CD8-positive, alpha-beta memory T cell (primary cell): ENCODE measurements at regions not wholly inside any gene's neighbourhood (a gene's known extent, or its start where the extent isn't known, plus 50 kb on each side); places are given as distances from the start of the nearest gene placed in this dataset.

Experiments used
- CTCF ChIA-PET: fragments of 350-600 bp; sonication (Branson Sonifier 250); formaldehyde crosslinking; loops from one replicate; lab custom pipeline; 2021; ENCODE audit warnings: antibody characterized with exemption; lab: Charles Lee
- POLR2A ChIA-PET: fragments of 350-600 bp; sonication (Branson Sonifier 250); formaldehyde crosslinking; loops from one replicate; lab custom pipeline; 2021; ENCODE audit warnings: antibody characterized with exemption; lab: Charles Lee
- DNase-seq, 5 donors: peaks; one replicate each; pipeline versions ENCODE4 v3.0.0 to v3.0.0-alpha.2; 2020 to 2022; ENCODE audit warnings: mixed read lengths in 1 of 5
- H3K27ac ChIP-seq: one replicate; pipeline ENCODE4 v1.7.0; 2013; ENCODE audit warnings: low read depth, mild to moderate bottlenecking, low read length, moderate library complexity
- H3K27me3 ChIP-seq: 2 replicates; pipeline ENCODE4 v1.7.0; 2013; ENCODE audit warnings: low read length, mild to moderate bottlenecking; ENCODE audit not compliant: insufficient read depth, poor library complexity, severe bottlenecking
- H3K36me3 ChIP-seq: 2 replicates; pipeline ENCODE4 v1.7.0; 2013; ENCODE audit warnings: mild to moderate bottlenecking, low read length, moderate library complexity; ENCODE audit not compliant: insufficient read depth
- H3K4me1 ChIP-seq: 2 replicates; pipeline ENCODE4 v1.7.0; 2013; ENCODE audit warnings: mild to moderate bottlenecking, low read length, moderate library complexity; ENCODE audit not compliant: insufficient read depth
- H3K4me3 ChIP-seq: 2 replicates; pipeline ENCODE4 v1.7.0; 2013; ENCODE audit warnings: mild to moderate bottlenecking, low read length
- H3K9me3 ChIP-seq: 2 replicates; pipeline ENCODE4 v1.7.0; 2013; ENCODE audit warnings: mild to moderate bottlenecking, low read length
- H3K27ac Mint-ChIP-seq, 8 donors: one replicate each; pipeline ENCODE4 v1.8.0; 2020 to 2021; ENCODE audit warnings: mixed read lengths in 8 of 8, mild to moderate bottlenecking in 6 of 8, inconsistent platforms in 3 of 8, moderate library complexity in 3 of 8
- H3K27me3 Mint-ChIP-seq, 2 donors: one replicate each; pipeline ENCODE4 v1.8.0; 2020 to 2021; ENCODE audit warnings: mixed read lengths in 2 of 2, mild to moderate bottlenecking in 1 of 2, moderate library complexity in 1 of 2
- H3K36me3 Mint-ChIP-seq, 3 donors: one replicate each; pipeline ENCODE4 v1.8.0; 2020 to 2021; ENCODE audit warnings: mixed read lengths in 3 of 3, inconsistent platforms in 1 of 3, mild to moderate bottlenecking in 1 of 3
- H3K4me1 Mint-ChIP-seq, 3 donors: one replicate each; pipeline ENCODE4 v1.8.0; 2020 to 2021; ENCODE audit warnings: mixed read lengths in 3 of 3, inconsistent platforms in 1 of 3, mild to moderate bottlenecking in 1 of 3
- H3K4me3 Mint-ChIP-seq, 7 donors: one replicate each; pipeline ENCODE4 v1.8.0; 2020 to 2021; ENCODE audit warnings: mixed read lengths in 7 of 7, mild to moderate bottlenecking in 6 of 7, moderate library complexity in 4 of 7, inconsistent platforms in 2 of 7
- H3K9me3 Mint-ChIP-seq, 5 donors: one replicate each; pipeline ENCODE4 v1.8.0; 2020 to 2022; ENCODE audit warnings: mixed read lengths in 5 of 5, mild to moderate bottlenecking in 3 of 5, moderate library complexity in 2 of 5, inconsistent platforms in 1 of 5

DNA sequence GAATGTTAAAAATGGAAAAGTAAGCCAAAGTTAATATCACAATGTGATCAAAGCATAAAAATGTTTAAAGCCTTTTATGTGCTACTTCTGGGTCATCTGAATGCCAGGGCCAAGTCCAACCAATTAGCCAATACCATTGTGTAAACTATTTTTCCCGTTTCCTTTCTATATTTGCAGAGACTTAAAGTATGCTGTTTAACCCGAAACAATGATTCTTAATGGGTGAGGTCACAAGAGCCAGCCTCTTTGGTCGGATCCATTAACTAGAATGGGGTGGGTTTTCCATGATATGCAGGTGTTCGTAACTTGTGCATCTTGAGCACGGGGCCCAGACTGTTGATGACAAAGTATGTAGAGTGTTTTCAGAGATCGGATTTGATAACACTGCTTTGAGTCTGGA is 111.3 kb upstream of the IGFBP3 start:
- ChIA-PET CTCF (no interaction called here), POLR2A (no interaction called here)
- DNase-seq, result no peak
- H3K9me3 ChIP-seq, result no peaks in the 10 kb centered on the region
- Mint-ChIP-seq H3K4me1 (no peaks in the 10 kb centered on the region), H3K36me3 (no peaks in the 10 kb centered on the region), H3K27me3 (no peaks in the 10 kb centered on the region), H3K27ac (no peak overlapping the region), H3K4me3 (no peak overlapping the region), H3K9me3 (peaks cover 0 to 5% (median 0%) of the 10 kb centered on the region in 5 donors)
- H3K4me1 ChIP-seq, result no peaks in the 10 kb centered on the region
- H3K27me3 ChIP-seq, result no peaks in the 10 kb centered on the region
- no peaks in the 10 kb centered on the region for H3K36me3 ChIP-seq
- H3K4me3 ChIP-seq, result no peak overlapping the region
- H3K27ac ChIP-seq, result no peak overlapping the region

DNA sequence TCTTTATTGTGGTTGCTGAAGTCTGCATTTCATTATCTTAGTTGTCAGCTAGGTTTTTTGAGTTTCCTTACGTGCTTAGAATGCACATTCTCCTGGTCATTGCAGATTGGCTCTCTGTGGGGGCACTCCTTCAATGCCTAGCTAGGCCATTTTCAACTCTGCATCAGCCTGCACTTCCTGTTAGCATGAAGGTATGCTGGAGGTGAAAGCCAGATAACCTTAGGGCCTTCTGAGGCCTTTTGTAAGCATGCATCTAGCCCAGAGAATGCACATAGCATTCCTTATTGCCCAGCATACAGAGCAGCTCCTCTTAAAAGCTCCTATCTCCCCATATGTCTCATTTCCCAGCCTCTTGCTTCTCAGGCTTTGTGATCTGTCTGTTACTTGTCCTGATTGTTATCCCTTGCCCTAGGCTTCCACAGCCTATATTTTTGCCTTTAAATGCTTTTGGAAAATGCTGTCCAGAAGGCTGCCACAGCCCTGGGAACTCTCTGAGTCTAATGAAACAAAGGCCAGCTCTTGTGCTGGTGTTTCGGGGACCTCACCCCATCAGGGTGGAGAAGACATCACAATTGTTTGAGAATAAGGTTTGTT is 108.1 kb upstream of the IGFBP3 start:
- no peak overlapping the region for H3K4me3 Mint-ChIP-seq
- no peaks in the 10 kb centered on the region for H3K4me1 ChIP-seq
- CTCF ChIA-PET, result no interaction called here
- H3K36me3 ChIP-seq, result no peaks in the 10 kb centered on the region
- H3K36me3 Mint-ChIP-seq, result no peaks in the 10 kb centered on the region
- no peak overlapping the region for H3K27ac Mint-ChIP-seq
- POLR2A ChIA-PET, result no interaction called here
- no peaks in the 10 kb centered on the region for H3K4me1 Mint-ChIP-seq
- peaks cover 0 to 5% (median 0%) of the 10 kb centered on the region in 5 donors for H3K9me3 Mint-ChIP-seq
- no peak overlapping the region for H3K27ac ChIP-seq
- no peaks in the 10 kb centered on the region for H3K27me3 Mint-ChIP-seq
- no peaks in the 10 kb centered on the region for H3K27me3 ChIP-seq
- H3K9me3 ChIP-seq, result no peaks in the 10 kb centered on the region
- H3K4me3 ChIP-seq, result no peak overlapping the region
- DNase-seq, result no peak

DNA sequence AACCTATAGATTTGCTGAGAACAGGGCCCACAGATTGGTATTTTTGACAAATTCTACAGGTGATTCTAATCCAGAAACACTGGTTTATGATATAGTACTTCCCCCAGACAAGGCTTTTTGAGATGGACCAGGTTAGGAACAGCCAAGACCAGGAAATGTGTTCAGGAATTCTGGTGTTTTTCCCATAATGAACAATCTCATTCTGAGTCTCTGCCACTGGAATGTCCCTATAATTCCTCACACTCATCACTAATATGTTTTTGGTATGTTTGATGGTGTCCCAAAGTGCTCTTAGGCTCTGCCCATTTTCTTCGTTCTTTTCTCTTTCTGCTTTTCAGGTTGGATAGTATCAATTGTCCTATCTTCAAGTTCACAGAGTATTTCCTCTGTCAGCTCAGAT is 107.2 kb upstream of the IGFBP3 start:
- Mint-ChIP-seq H3K27me3 (no peaks in the 10 kb centered on the region), H3K4me1 (no peaks in the 10 kb centered on the region), H3K36me3 (no peaks in the 10 kb centered on the region), H3K9me3 (peaks cover 0 to 5% (median 0%) of the 10 kb centered on the region in 5 donors), H3K4me3 (no peak overlapping the region), H3K27ac (no peak overlapping the region)
- DNase-seq, result no peak
- no peaks in the 10 kb centered on the region for H3K36me3 ChIP-seq
- no peaks in the 10 kb centered on the region for H3K27me3 ChIP-seq
- ChIA-PET POLR2A (no interaction called here), CTCF (no interaction called here)
- H3K4me1 ChIP-seq, result no peaks in the 10 kb centered on the region
- H3K9me3 ChIP-seq, result no peaks in the 10 kb centered on the region
- H3K27ac ChIP-seq, result no peak overlapping the region
- no peak overlapping the region for H3K4me3 ChIP-seq

DNA sequence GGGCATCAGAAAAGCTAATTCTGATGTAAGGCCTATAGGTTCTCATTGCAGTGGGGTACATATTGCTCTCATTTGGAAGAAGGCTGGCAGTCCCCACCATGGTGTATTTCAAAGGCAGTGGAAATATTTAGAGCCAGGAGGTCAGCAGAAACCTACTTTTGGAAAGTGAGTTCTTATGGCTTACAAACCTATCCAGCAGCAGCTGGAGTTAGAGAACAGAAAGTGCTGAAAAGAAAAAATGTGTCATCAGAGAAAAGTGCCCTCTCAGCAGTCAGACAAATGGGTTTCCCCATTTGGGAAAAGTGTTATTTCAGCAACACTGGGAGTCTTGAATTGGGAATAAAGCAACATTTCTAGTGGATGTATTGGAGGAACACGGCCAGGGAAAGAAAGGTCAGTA is 105.7 kb upstream of the IGFBP3 start:
- CTCF ChIA-PET, result no interaction called here
- no peaks in the 10 kb centered on the region for H3K4me1 Mint-ChIP-seq

DNA sequence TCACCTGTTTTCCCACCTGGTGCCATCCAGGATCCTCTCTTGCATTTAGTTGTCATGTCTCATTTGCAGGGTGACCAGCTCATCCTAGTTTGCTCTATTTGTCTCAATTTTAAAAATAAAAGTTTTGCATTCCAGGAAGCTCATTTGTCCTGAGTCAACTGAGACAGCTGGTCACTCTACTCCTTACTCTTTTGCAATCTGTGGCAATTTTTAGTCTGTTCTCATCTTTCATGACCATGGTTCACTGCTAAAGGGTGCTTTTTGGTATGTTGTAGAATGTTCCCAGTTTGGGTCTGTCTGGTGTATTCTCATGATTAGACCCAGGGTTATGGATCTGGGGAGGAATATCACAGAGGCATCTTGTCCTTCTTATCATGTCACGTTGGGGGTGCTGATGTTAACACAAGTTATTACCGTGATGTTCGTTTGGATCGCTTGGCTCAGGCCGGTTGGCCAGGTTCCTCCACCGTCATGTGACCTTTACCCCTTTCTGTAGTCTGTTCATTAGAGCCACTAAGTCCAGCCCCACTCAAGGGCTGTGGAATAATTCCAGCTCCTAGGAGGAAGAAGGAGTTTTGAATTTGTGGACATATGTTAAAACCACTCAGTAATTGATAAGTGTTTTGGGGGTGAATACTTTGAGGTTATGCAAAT is 103.3 kb upstream of the IGFBP3 start:
- no peaks in the 10 kb centered on the region for H3K36me3 ChIP-seq
- POLR2A ChIA-PET, result no interaction called here
- H3K4me1 ChIP-seq, result no peaks in the 10 kb centered on the region
- no peaks in the 10 kb centered on the region for H3K27me3 Mint-ChIP-seq
- no peaks in the 10 kb centered on the region for H3K27me3 ChIP-seq
- H3K9me3 ChIP-seq, result peaks cover 3% of the 10 kb centered on the region
- H3K9me3 Mint-ChIP-seq, result peaks cover 0 to 10% (median 0%) of the 10 kb centered on the region in 5 donors
- CTCF ChIA-PET, result no interaction called here
- no peaks in the 10 kb centered on the region for H3K4me1 Mint-ChIP-seq
- no peak overlapping the region for H3K4me3 Mint-ChIP-seq
- H3K4me3 ChIP-seq, result no peak overlapping the region
- H3K27ac Mint-ChIP-seq, result no peak overlapping the region
- no peaks in the 10 kb centered on the region for H3K36me3 Mint-ChIP-seq
- no peak overlapping the region for H3K27ac ChIP-seq
- no peak for DNase-seq

More for the DNA sequence above, 105.7 kb upstream of the IGFBP3 start:
- Histone ChIP-seq H3K4me1 (no peaks in the 10 kb centered on the region), H3K4me3 (no peak overlapping the region), H3K36me3 (no peaks in the 10 kb centered on the region), H3K9me3 (no peaks in the 10 kb centered on the region), H3K27me3 (no peaks in the 10 kb centered on the region), H3K27ac (no peak overlapping the region)
- H3K36me3 Mint-ChIP-seq, result no peaks in the 10 kb centered on the region
- peaks cover 0 to 5% (median 0%) of the 10 kb centered on the region in 5 donors for H3K9me3 Mint-ChIP-seq
- H3K27ac Mint-ChIP-seq, result no peak overlapping the region
- H3K27me3 Mint-ChIP-seq, result no peaks in the 10 kb centered on the region
- POLR2A ChIA-PET, result no interaction called here
- DNase-seq, result no peak
- H3K4me3 Mint-ChIP-seq, result no peak overlapping the region

DNA sequence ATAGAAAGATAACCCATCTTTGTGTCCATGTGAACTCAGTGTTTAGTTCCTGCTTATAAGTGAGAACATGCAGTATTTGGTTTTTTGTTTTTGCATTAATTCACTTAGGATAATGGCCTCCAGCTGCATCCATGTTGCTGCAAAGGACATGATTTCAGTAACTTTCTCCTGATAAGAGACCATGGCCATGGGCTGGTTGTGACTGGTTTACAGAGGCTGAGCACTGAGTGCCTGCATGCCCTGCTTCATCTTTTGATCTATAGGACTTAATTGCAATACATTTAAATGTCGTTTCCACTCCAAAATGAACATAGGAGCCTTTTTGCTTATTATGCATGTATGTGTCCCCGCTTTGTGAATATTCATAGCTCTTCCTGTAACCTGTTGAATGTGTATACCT is 101.3 kb upstream of the IGFBP3 start:
- Mint-ChIP-seq H3K36me3 (no peaks in the 10 kb centered on the region), H3K27me3 (peaks cover 0 to 2% of the 10 kb centered on the region in 2 donors), H3K4me3 (no peak overlapping the region), H3K4me1 (no peaks in the 10 kb centered on the region), H3K27ac (no peak overlapping the region), H3K9me3 (peaks cover 0 to 10% (median 6%) of the 10 kb centered on the region in 5 donors)
- DNase-seq, result no peak
- H3K36me3 ChIP-seq, result no peaks in the 10 kb centered on the region
- H3K4me3 ChIP-seq, result no peak overlapping the region
- CTCF ChIA-PET, result no interaction called here
- no peaks in the 10 kb centered on the region for H3K27me3 ChIP-seq
- POLR2A ChIA-PET, result no interaction called here
- H3K4me1 ChIP-seq, result no peaks in the 10 kb centered on the region
- no peak overlapping the region for H3K27ac ChIP-seq
- peaks cover 3% of the 10 kb centered on the region for H3K9me3 ChIP-seq

DNA sequence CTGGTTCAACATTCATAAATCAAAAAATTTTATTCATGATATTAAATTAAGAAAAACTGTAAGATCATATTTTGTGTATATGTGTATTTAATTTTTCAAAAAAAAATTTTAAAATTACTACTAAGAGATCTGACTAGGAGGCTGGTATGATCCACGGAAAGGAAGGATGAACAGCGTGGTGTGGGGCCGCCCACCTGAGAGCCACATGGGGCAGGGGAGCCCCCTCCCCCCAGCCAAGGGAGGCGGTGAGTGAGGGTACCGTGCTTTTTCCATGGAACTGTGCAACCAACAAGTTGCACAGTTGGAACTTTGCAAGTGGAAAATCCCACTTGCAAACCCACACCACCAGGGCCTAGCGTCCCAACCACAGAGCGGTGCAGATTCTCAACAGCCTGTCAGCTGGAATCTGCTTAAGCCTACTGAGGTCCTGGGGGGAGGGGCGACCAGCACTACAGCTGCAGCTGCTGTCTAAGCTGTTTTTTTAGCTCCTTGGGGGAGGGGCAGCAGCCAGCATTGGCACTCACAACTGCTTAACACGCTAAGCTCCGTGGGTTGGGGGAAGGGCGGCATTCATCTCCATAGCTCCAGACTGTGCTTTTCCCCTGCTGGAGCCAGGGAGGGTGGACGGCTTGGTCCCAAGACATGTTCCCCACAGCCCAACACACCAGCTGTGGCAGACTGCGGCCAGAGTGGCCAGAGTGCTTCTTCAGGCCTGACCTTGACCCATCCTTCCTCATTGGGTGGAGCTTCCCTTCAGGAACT is 94.2 kb upstream of the IGFBP3 start:
- POLR2A ChIA-PET, result no interaction called here
- Histone ChIP-seq H3K27ac (no peak overlapping the region), H3K4me3 (no peak overlapping the region), H3K4me1 (no peaks in the 10 kb centered on the region), H3K36me3 (no peaks in the 10 kb centered on the region), H3K9me3 (peaks cover 3% of the 10 kb centered on the region), H3K27me3 (no peaks in the 10 kb centered on the region)
- no peak overlapping the region for H3K27ac Mint-ChIP-seq
- no peak overlapping the region for H3K4me3 Mint-ChIP-seq
- peaks cover 4 to 10% (median 6%) of the 10 kb centered on the region in 5 donors for H3K9me3 Mint-ChIP-seq
- no peaks in the 10 kb centered on the region for H3K36me3 Mint-ChIP-seq
- H3K4me1 Mint-ChIP-seq, result no peaks in the 10 kb centered on the region
- CTCF ChIA-PET, result no interaction called here
- H3K27me3 Mint-ChIP-seq, result peaks cover 3 to 7% of the 10 kb centered on the region in 2 donors
- DNase-seq, result no peak

DNA sequence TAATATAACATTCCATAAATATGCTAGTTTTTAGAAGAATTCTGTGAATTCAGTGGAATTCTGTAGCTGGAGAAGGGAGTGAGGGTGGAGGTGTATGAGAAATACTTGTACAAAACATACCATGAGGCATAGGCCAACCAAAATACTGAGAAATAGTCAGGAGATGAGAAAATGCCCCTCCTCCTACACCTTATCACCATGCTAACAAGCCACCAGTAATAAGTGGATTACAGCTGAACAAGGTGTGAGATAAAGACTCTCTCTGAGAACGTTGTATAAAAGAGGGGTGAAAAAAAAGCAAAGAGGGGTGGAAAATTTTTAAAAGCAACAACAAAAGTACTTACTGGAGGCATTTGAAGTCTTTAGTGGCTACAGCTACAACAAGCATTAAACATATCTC is 90.4 kb upstream of the IGFBP3 start:
- Mint-ChIP-seq H3K4me1 (no peaks in the 10 kb centered on the region), H3K4me3 (no peak overlapping the region), H3K27me3 (peaks cover 2 to 3% of the 10 kb centered on the region in 2 donors), H3K27ac (no peak overlapping the region), H3K9me3 (peaks cover 0 to 8% (median 2%) of the 10 kb centered on the region in 5 donors), H3K36me3 (no peaks in the 10 kb centered on the region)
- H3K36me3 ChIP-seq, result no peaks in the 10 kb centered on the region
- H3K27me3 ChIP-seq, result no peaks in the 10 kb centered on the region
- POLR2A ChIA-PET, result no interaction called here
- no peak overlapping the region for H3K4me3 ChIP-seq
- no peak overlapping the region for H3K27ac ChIP-seq
- DNase-seq, result no peak
- H3K4me1 ChIP-seq, result no peaks in the 10 kb centered on the region
- no peaks in the 10 kb centered on the region for H3K9me3 ChIP-seq
- CTCF ChIA-PET, result no interaction called here
